Upper lobe of right lung (tissue), 1 donor: ENCODE measurements at regions not wholly inside any gene's neighbourhood (a gene's known extent, or its start where the extent isn't known, plus 50 kb on each side); places are given as distances from the start of the nearest gene placed in this dataset.

Experiments
- ATAC-seq: fragments of 200-7000 bp; cut with Tn5 transposase; one replicate; pipeline ENCODE4 v1.9.1; 2020; ENCODE audit warnings: mild to moderate bottlenecking, moderate library complexity
- DNase-seq: peaks from one replicate; pipeline ENCODE4 v3.0.0-alpha.2; 2020
- H3K27ac ChIP-seq: fragments of 200-600 bp; one replicate; pipeline ENCODE4 v1.8.0; 2022
- H3K27me3 ChIP-seq: fragments of 200-600 bp; one replicate; pipeline ENCODE4 v1.8.0; 2022; ENCODE audit warnings: mild to moderate bottlenecking
- H3K36me3 ChIP-seq: fragments of 200-600 bp; one replicate; pipeline ENCODE4 v1.8.0; 2022
- H3K4me1 ChIP-seq: fragments of 200-600 bp; one replicate; pipeline ENCODE4 v1.8.0; 2022
- H3K4me3 ChIP-seq: fragments of 200-600 bp; one replicate; pipeline ENCODE4 v1.8.0; 2022; ENCODE audit warnings: mild to moderate bottlenecking
- H3K9me3 ChIP-seq: fragments of 200-600 bp; one replicate; pipeline ENCODE4 v1.8.0; 2022
- intact Hi-C: fragments of 100-400 bp; cut with DNase I; formaldehyde crosslinking; loops from one replicate; pipeline ENCODE4 v1.11.0; 2022
- TF ChIP-seq, protein P1 (sequence below): fragments of 200-600 bp; IDR thresholded peaks from one replicate; pipeline ENCODE4 v1.8.0; 2022; ENCODE audit warnings: antibody characterized with exemption
- donor health status: DM: no; HTN: yes; CAD: no; lungs with severe emphysema.

- no peaks in the 10 kb centered on the region for H3K27me3 ChIP-seq
- H3K9me3 ChIP-seq, result peaks cover 5% of the 10 kb centered on the region
- intact Hi-C loops, result no loop called here
- TF ChIP-seq, protein P1, sequence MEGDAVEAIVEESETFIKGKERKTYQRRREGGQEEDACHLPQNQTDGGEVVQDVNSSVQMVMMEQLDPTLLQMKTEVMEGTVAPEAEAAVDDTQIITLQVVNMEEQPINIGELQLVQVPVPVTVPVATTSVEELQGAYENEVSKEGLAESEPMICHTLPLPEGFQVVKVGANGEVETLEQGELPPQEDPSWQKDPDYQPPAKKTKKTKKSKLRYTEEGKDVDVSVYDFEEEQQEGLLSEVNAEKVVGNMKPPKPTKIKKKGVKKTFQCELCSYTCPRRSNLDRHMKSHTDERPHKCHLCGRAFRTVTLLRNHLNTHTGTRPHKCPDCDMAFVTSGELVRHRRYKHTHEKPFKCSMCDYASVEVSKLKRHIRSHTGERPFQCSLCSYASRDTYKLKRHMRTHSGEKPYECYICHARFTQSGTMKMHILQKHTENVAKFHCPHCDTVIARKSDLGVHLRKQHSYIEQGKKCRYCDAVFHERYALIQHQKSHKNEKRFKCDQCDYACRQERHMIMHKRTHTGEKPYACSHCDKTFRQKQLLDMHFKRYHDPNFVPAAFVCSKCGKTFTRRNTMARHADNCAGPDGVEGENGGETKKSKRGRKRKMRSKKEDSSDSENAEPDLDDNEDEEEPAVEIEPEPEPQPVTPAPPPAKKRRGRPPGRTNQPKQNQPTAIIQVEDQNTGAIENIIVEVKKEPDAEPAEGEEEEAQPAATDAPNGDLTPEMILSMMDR, result no peak
- no peak overlapping the region for H3K4me3 ChIP-seq
- H3K27ac ChIP-seq, result no peak overlapping the region
- no peak for DNase-seq
- no peak for ATAC-seq
- no peaks in the 10 kb centered on the region for H3K36me3 ChIP-seq
- no peaks in the 10 kb centered on the region for H3K4me1 ChIP-seq
Measured at GRCh38 chr3:182105875-182106274, 394.1 kb downstream of the SOX2 start.

- intact Hi-C loops, result no loop called here
- TF ChIP-seq, protein P1, result no peak
- DNase-seq (no peak), ATAC-seq (no peak)
- Histone ChIP-seq H3K4me1 (no peaks in the 10 kb centered on the region), H3K36me3 (no peaks in the 10 kb centered on the region), H3K9me3 (no peaks in the 10 kb centered on the region), H3K27ac (no peak overlapping the region), H3K4me3 (no peak overlapping the region), H3K27me3 (no peaks in the 10 kb centered on the region)
Measured at GRCh38 chr3:182108371-182108770, 396.6 kb downstream of the SOX2 start.

DNA sequence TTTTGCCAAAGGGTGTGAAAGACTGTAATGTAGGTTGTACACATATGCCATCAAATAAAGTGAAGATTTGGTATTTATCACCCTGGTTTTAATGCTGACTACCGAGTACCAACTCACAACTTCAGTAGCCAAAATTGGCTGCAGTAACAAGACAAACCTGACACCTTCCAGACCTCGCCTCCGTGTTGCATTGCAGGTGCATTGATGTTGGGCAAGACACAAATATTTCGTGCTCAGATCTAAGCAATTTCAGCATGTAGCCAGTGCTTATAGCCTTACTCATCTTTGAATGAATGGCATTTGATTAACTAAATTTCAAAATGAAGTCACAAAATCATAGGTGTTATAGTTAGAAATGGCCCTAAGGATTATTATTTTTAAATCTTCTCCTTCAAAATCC is 400.2 kb downstream of the SOX2 start:
- no peak for DNase-seq
- no peaks in the 10 kb centered on the region for H3K27me3 ChIP-seq
- TF ChIP-seq, protein P1, result no peak
- H3K36me3 ChIP-seq, result no peaks in the 10 kb centered on the region
- no peaks in the 10 kb centered on the region for H3K4me1 ChIP-seq
- no peaks in the 10 kb centered on the region for H3K9me3 ChIP-seq
- H3K4me3 ChIP-seq, result no peak overlapping the region
- ATAC-seq, result no peak
- no peak overlapping the region for H3K27ac ChIP-seq
- intact Hi-C loops, result no loop called here

DNA sequence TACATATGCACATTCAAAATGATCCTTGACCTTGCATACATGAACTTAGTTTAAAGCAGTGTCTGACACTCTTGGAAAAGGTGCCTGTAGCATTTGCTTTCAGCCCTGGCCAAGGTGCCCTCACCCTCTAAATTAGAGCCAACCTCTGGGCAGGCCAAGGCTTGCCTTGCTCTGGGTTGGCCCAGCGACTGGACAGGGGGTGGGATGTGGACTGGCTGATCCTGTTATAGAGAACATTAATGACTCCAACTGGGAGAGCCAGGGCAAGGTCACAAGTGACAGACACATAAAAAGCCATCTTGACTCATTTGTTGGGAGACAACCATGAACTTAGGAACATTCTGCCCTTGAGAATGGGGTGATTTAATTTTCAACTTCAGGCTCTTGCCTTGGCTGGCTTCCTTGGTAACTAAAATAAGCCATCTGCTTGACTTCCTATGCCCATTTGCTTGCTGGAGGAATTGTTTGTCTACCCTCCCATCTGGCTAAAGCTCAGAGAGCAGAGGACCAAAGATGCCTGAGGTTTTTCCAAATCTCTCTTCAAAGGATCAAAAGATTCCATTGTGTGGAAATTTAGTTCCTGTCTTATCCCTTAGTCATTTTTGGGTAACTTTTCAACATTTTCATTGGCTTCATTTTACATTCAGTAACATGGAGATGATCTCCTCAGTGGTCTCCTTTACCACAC is 403.7 kb downstream of the SOX2 start:
- H3K4me3 ChIP-seq, result no peak overlapping the region
- TF ChIP-seq, protein P1, result no peak
- intact Hi-C loops, result no loop called here

DNA sequence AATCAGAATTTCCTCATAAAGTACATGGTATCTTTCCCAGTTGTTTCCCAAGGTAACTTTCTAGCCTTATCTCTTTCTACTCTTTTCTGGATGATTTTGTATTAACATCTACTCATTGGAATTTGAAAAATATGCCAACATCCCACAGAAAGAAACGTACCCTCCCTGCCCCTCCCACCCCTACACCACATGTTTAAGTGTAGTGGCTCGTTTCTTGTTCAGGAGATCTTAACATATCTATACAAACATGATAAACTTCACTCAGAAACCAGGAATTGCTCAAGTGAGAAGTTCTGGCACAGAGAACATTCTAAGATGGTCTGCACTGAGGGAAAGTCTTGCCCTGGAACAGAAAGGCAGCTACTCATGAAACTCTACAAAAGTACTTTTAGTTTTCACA is 404.7 kb downstream of the SOX2 start:
- Histone ChIP-seq H3K36me3 (no peaks in the 10 kb centered on the region), H3K9me3 (no peaks in the 10 kb centered on the region), H3K4me3 (no peak overlapping the region), H3K4me1 (no peaks in the 10 kb centered on the region), H3K27ac (no peak overlapping the region), H3K27me3 (no peaks in the 10 kb centered on the region)
- TF ChIP-seq, protein P1, result no peak
- ATAC-seq (no peak), DNase-seq (no peak)
- intact Hi-C loops, result no loop called here

More for the DNA sequence above, 403.7 kb downstream of the SOX2 start:
- Histone ChIP-seq H3K27me3 (no peaks in the 10 kb centered on the region), H3K4me1 (no peaks in the 10 kb centered on the region), H3K36me3 (no peaks in the 10 kb centered on the region), H3K9me3 (no peaks in the 10 kb centered on the region), H3K27ac (no peak overlapping the region)
- ATAC-seq (no peak), DNase-seq (no peak)

GRCh38 chr3:182117131-182117530 is 405.4 kb downstream of the SOX2 start:
- TF ChIP-seq, protein P1, result no peak
- Histone ChIP-seq H3K9me3 (no peaks in the 10 kb centered on the region), H3K27me3 (no peaks in the 10 kb centered on the region), H3K27ac (no peak overlapping the region), H3K4me1 (no peaks in the 10 kb centered on the region), H3K36me3 (no peaks in the 10 kb centered on the region), H3K4me3 (no peak overlapping the region)
- intact Hi-C loops, result no loop called here
- DNase-seq, result no peak
- no peak for ATAC-seq
